ENCODE measurements at regions not wholly inside any gene's neighbourhood (a gene's known extent, or its start where the extent isn't known, plus 50 kb on each side); places are given as distances from the start of the nearest gene placed in this dataset.

- TF ChIP-seq, protein P1, sequence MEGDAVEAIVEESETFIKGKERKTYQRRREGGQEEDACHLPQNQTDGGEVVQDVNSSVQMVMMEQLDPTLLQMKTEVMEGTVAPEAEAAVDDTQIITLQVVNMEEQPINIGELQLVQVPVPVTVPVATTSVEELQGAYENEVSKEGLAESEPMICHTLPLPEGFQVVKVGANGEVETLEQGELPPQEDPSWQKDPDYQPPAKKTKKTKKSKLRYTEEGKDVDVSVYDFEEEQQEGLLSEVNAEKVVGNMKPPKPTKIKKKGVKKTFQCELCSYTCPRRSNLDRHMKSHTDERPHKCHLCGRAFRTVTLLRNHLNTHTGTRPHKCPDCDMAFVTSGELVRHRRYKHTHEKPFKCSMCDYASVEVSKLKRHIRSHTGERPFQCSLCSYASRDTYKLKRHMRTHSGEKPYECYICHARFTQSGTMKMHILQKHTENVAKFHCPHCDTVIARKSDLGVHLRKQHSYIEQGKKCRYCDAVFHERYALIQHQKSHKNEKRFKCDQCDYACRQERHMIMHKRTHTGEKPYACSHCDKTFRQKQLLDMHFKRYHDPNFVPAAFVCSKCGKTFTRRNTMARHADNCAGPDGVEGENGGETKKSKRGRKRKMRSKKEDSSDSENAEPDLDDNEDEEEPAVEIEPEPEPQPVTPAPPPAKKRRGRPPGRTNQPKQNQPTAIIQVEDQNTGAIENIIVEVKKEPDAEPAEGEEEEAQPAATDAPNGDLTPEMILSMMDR (IDR thresholded peaks at IDR 0.05), result no peak
- no peak for TF ChIP-seq POLR2AphosphoS5 (IDR thresholded peaks at IDR 0.05)
Measured at GRCh38 chr5:2010940-2011339, 128.2 kb upstream of the IRX4 start.
